CD4-positive, alpha-beta T cell (primary cell): ENCODE measurements at regions not wholly inside any gene's neighbourhood (a gene's known extent, or its start where the extent isn't known, plus 50 kb on each side); places are given as distances from the start of the nearest gene placed in this dataset.

Experiments
- ATAC-seq: fragments of 200-7000 bp; cut with Tn5 transposase; one replicate; pipeline ENCODE4 v1.10.0; 2022; ENCODE audit warnings: mild to moderate bottlenecking; ENCODE audit not compliant: poor library complexity
- CTCF ChIA-PET: fragments of 350-600 bp; sonication (Branson Sonifier 250); formaldehyde crosslinking; loops from one replicate; lab custom pipeline; 2021; ENCODE audit warnings: antibody characterized with exemption, inconsistent platforms; lab: Charles Lee
- POLR2A ChIA-PET: fragments of 350-600 bp; sonication (Branson Sonifier 250); formaldehyde crosslinking; loops from one replicate; lab custom pipeline; 2021; ENCODE audit warnings: antibody characterized with exemption, inconsistent platforms; lab: Charles Lee
- DNase-seq, 14 experiments: peaks; one replicate each; pipeline ENCODE4 v3.0.0-alpha.2; 2013 to 2020; ENCODE audit warnings: mixed read lengths in 2 of 14
- H3K27ac ChIP-seq, 2 donors: one replicate each; pipeline versions ENCODE4 v1.5.1 to v1.7.0; 2013; ENCODE audit warnings: low read length in 2 of 2, low read depth in 1 of 2, mild to moderate bottlenecking in 1 of 2
- H3K27me3 ChIP-seq, 2 experiments: 1 replicate in 1 of 2; 2 replicates in 1 of 2; pipeline versions ENCODE4 v1.6.1 to v1.7.0; 2013; ENCODE audit warnings: low read length in 2 of 2, control low read depth in 1 of 2, mild to moderate bottlenecking in 1 of 2, moderate library complexity in 1 of 2; ENCODE audit not compliant: insufficient read depth in 2 of 2, control insufficient read depth in 1 of 2
- H3K36me3 ChIP-seq: one replicate; pipeline ENCODE4 v1.6.1; 2013; ENCODE audit warnings: low read length, control low read depth; ENCODE audit not compliant: insufficient read depth
- H3K4me1 ChIP-seq: one replicate; pipeline ENCODE4 v1.6.1; 2013; ENCODE audit warnings: low read length, control low read depth; ENCODE audit not compliant: insufficient read depth
- H3K4me3 ChIP-seq: one replicate; pipeline ENCODE4 v1.5.1; 2013; ENCODE audit warnings: mild to moderate bottlenecking, low read length, moderate library complexity
- H3K9me3 ChIP-seq, 2 experiments: 1 replicate in 1 of 2; 2 replicates in 1 of 2; pipeline versions ENCODE4 v1.6.1 to v1.7.0; 2013; ENCODE audit warnings: low read length in 2 of 2, mild to moderate bottlenecking in 2 of 2, control low read depth in 1 of 2, moderate library complexity in 1 of 2; ENCODE audit not compliant: control insufficient read depth in 1 of 2, insufficient read depth in 1 of 2
- H3K27ac Mint-ChIP-seq: one replicate; pipeline ENCODE4 v1.8.0; 2020; ENCODE audit warnings: mixed read lengths
- H3K27me3 Mint-ChIP-seq: one replicate; pipeline ENCODE4 v1.8.0; 2021; ENCODE audit warnings: mixed read lengths
- H3K36me3 Mint-ChIP-seq: one replicate; pipeline ENCODE4 v1.8.0; 2021; ENCODE audit warnings: low read depth, mixed read lengths
- H3K4me1 Mint-ChIP-seq: one replicate; pipeline ENCODE4 v1.8.0; 2021; ENCODE audit warnings: low read depth, mixed read lengths
- H3K4me3 Mint-ChIP-seq: one replicate; pipeline ENCODE4 v1.8.0; 2020; ENCODE audit warnings: mild to moderate bottlenecking, mixed read lengths
- H3K9me3 Mint-ChIP-seq: one replicate; pipeline ENCODE4 v1.8.0; 2020; ENCODE audit warnings: mixed read lengths
- CTCF ChIP-seq: fragments of 200-600 bp; IDR thresholded peaks from one replicate; pipeline ENCODE4 v1.8.0; 2022; ENCODE audit warnings: antibody characterized with exemption, mild to moderate bottlenecking
- intact Hi-C, 2 experiments: fragments of 100-400 bp; cut with DNase I in 1 of 2; cut with micrococcal nuclease in 1 of 2; formaldehyde crosslinking; loops; one replicate each; pipeline versions ENCODE4 v1.15.1 to v1.9.0; 2023 to 2025; cut with DNase I, micrococcal nuclease

GRCh38 chr18:78495550-78495949, 484.1 kb upstream of the SALL3 start:
- intact Hi-C loops: no loop called here
- no peak overlapping the region for H3K27ac ChIP-seq
- H3K9me3 ChIP-seq: peaks cover 0 to 67% of the 10 kb centered on the region in 2 experiments
- no peak for ATAC-seq
- H3K36me3 Mint-ChIP-seq: no peaks in the 10 kb centered on the region
- H3K27ac Mint-ChIP-seq: no peak overlapping the region
- H3K27me3 ChIP-seq: no peaks in the 10 kb centered on the region
- no peak overlapping the region for H3K4me3 ChIP-seq
- no peaks in the 10 kb centered on the region for H3K4me1 Mint-ChIP-seq
- no peak for TF ChIP-seq CTCF
- H3K4me3 Mint-ChIP-seq: no peak overlapping the region
- H3K36me3 ChIP-seq: no peaks in the 10 kb centered on the region
- H3K9me3 Mint-ChIP-seq: no peaks in the 10 kb centered on the region
- ChIA-PET POLR2A (no interaction called here), CTCF (no interaction called here)
- H3K27me3 Mint-ChIP-seq: no peaks in the 10 kb centered on the region
- no peaks in the 10 kb centered on the region for H3K4me1 ChIP-seq
- DNase-seq: no peak

GRCh38 chr18:78496079-78496478, 483.5 kb upstream of the SALL3 start:
- Histone ChIP-seq H3K27ac (no peak overlapping the region), H3K27me3 (no peaks in the 10 kb centered on the region), H3K36me3 (no peaks in the 10 kb centered on the region), H3K9me3 (peaks cover 0 to 71% of the 10 kb centered on the region in 2 experiments), H3K4me3 (no peak overlapping the region), H3K4me1 (no peaks in the 10 kb centered on the region)
- no peak overlapping the region for H3K27ac Mint-ChIP-seq
- TF ChIP-seq CTCF: no peak
- POLR2A ChIA-PET: no interaction called here
- no peak overlapping the region for H3K4me3 Mint-ChIP-seq
- H3K36me3 Mint-ChIP-seq: no peaks in the 10 kb centered on the region
- no peaks in the 10 kb centered on the region for H3K9me3 Mint-ChIP-seq
- CTCF ChIA-PET: no interaction called here
- DNase-seq (no peak), ATAC-seq (no peak)
- intact Hi-C loops: no loop called here
- H3K27me3 Mint-ChIP-seq: no peaks in the 10 kb centered on the region
- H3K4me1 Mint-ChIP-seq: no peaks in the 10 kb centered on the region

GRCh38 chr18:78497641-78498040, 482.0 kb upstream of the SALL3 start:
- H3K36me3 ChIP-seq: no peaks in the 10 kb centered on the region
- no peak for TF ChIP-seq CTCF
- Mint-ChIP-seq H3K4me3 (no peak overlapping the region), H3K36me3 (no peaks in the 10 kb centered on the region), H3K27ac (no peak overlapping the region), H3K9me3 (no peaks in the 10 kb centered on the region), H3K27me3 (no peaks in the 10 kb centered on the region), H3K4me1 (no peaks in the 10 kb centered on the region)
- CTCF ChIA-PET: no interaction called here
- no peak overlapping the region for H3K27ac ChIP-seq
- POLR2A ChIA-PET: no interaction called here
- intact Hi-C loops: no loop called here
- no peaks in the 10 kb centered on the region for H3K4me1 ChIP-seq
- DNase-seq: no peak
- no peak for ATAC-seq
- peaks cover 0 to 76% of the 10 kb centered on the region in 2 experiments for H3K9me3 ChIP-seq
- H3K27me3 ChIP-seq: no peaks in the 10 kb centered on the region
- H3K4me3 ChIP-seq: no peak overlapping the region
